RWPE1 (cell line): ENCODE measurements at regions not wholly inside any gene's neighbourhood (a gene's known extent, or its start where the extent isn't known, plus 50 kb on each side); places are given as distances from the start of the nearest gene placed in this dataset.

Experiments used
- CTCF ChIA-PET: fragments of 350-600 bp; sonication (Branson Sonifier 250); formaldehyde crosslinking; extraction: SDS; loops from one replicate; lab custom pipeline; 2021; lab: Yijun Ruan, JAX
- POLR2A ChIA-PET: fragments of 400-600 bp; formaldehyde crosslinking; extraction: SDS; loops from one replicate; lab custom pipeline; 2020; ENCODE audit warnings: antibody characterized with exemption; ENCODE audit not compliant: low non-redundant PET; lab: Yijun Ruan, JAX
- DNase-seq: peaks from one replicate; pipeline ENCODE4 v3.0.0; 2012; ENCODE audit warnings: low spot score
- H3K27ac ChIP-seq: fragments of 450-650 bp; 2 replicates; pipeline ENCODE4 v1.5.1; 2017
- CTCF ChIP-seq: fragments of 450-650 bp; conservative IDR thresholded peaks from 2 replicates; pipeline ENCODE4 v1.5.1; 2017; ENCODE audit warnings: low read depth, mild to moderate bottlenecking

GRCh38 chr5:105131045-105131444, 1568.5 kb upstream of the NUDT12 start:
- POLR2A ChIA-PET = no interaction called here
- no peak overlapping the region for H3K27ac ChIP-seq
- TF ChIP-seq CTCF = no peak
- CTCF ChIA-PET = no interaction called here
- DNase-seq = no peak

DNA sequence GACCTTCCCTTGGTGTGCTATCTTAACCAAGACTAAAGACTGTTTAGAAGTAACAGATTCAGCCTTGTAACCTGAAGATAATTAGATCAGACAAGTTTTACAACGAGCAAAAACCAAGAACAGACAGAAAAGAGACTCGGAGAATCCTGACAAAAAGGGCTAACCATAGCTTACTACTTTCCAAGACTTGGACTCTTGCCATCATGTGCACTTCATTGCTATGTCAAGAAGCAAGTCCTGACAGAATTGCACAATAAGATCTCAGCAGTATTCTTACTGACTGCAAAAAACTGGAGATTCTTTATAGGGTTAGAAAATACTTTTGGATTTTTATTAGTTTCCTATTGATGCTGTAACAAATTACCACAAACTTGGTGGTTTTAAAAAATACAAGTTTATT, 1539.0 kb upstream of the NUDT12 start:
- no peak for TF ChIP-seq CTCF
- no peak for DNase-seq
- ChIA-PET CTCF (interaction anchor here (0.6 kb wide), 1 partner anchor 356 kb away, joined by 5 read pairs; no protein-coding TSS in a partner anchor), POLR2A (no interaction called here)
- H3K27ac ChIP-seq = no peak overlapping the region

- POLR2A ChIA-PET = no interaction called here
Measured at GRCh38 chr5:105088961-105089360, 1526.4 kb upstream of the NUDT12 start.

GRCh38 chr5:105088102-105088501, 1525.5 kb upstream of the NUDT12 start:
- no peak for DNase-seq
- H3K27ac ChIP-seq = no peak overlapping the region
- CTCF ChIA-PET = no interaction called here
- TF ChIP-seq CTCF = no peak
- POLR2A ChIA-PET = no interaction called here

More at GRCh38 chr5:105088961-105089360, 1526.4 kb upstream of the NUDT12 start:
- DNase-seq = no peak
- CTCF ChIA-PET = interaction anchor here (0.5 kb wide), 1 partner anchor 216 kb away, joined by 3 read pairs; no protein-coding TSS in a partner anchor
- no peak overlapping the region for H3K27ac ChIP-seq
- no peak for TF ChIP-seq CTCF

GRCh38 chr5:105057893-105058292, 1495.3 kb upstream of the NUDT12 start:
- ChIA-PET CTCF (interaction anchor here (0.6 kb wide), 1 partner anchor 624 kb away, joined by 5 read pairs; no protein-coding TSS in a partner anchor), POLR2A (no interaction called here)
- H3K27ac ChIP-seq = no peak overlapping the region
- TF ChIP-seq CTCF = no peak
- no peak for DNase-seq

- H3K27ac ChIP-seq = no peak overlapping the region
- TF ChIP-seq CTCF = no peak
- DNase-seq = no peak
- ChIA-PET CTCF (no interaction called here), POLR2A (no interaction called here)
Measured at GRCh38 chr5:105057001-105057436, 1494.4 kb upstream of the NUDT12 start.
